Osteoblast (primary cell): ENCODE measurements at regions not wholly inside any gene's neighbourhood (a gene's known extent, or its start where the extent isn't known, plus 50 kb on each side); places are given as distances from the start of the nearest gene placed in this dataset. TPM values are rescaled to one million over a fixed set of nuclear protein-coding genes. Genes with fewer than 3 reads are reported as not detected.

Source experiments
- DNase-seq: peaks from one replicate; pipeline ENCODE4 v3.0.0; 2011; ENCODE audit warnings: low spot score, mixed read lengths; ENCODE audit not compliant: insufficient read length; ENCODE audit errors: missing footprints
- H2AFZ ChIP-seq: 2 replicates; pipeline ENCODE4 v1.6.0; 2011; ENCODE audit warnings: mild to moderate bottlenecking, low read length
- H3K27ac ChIP-seq: 2 replicates; pipeline ENCODE4 v1.5.1; 2011; ENCODE audit warnings: mild to moderate bottlenecking, low read depth, low read length, moderate library complexity
- H3K27me3 ChIP-seq: 2 replicates; pipeline ENCODE4 v1.6.0; 2012; ENCODE audit warnings: mild to moderate bottlenecking, control low read depth, inconsistent platforms, low read length, moderate library complexity; ENCODE audit not compliant: insufficient read depth
- H3K36me3 ChIP-seq: 2 replicates; pipeline ENCODE4 v1.5.1; 2011; ENCODE audit warnings: mild to moderate bottlenecking, low read length, control low read depth, moderate library complexity; ENCODE audit not compliant: insufficient read depth
- H3K4me1 ChIP-seq: 2 replicates; pipeline ENCODE4 v1.5.1; 2011; ENCODE audit warnings: mild to moderate bottlenecking, low read length, control low read depth, moderate library complexity; ENCODE audit not compliant: insufficient read depth
- H3K4me2 ChIP-seq: 2 replicates; pipeline ENCODE4 v1.6.0; 2011; ENCODE audit warnings: mild to moderate bottlenecking, low read length; ENCODE audit not compliant: insufficient read depth
- H3K4me3 ChIP-seq: fragments of 200-600 bp; sonication (generic); 3 replicates; pipeline ENCODE4 v1.5.1; 2012; ENCODE audit warnings: mild to moderate bottlenecking, low read length, inconsistent platforms; ENCODE audit not compliant: insufficient read depth
- H3K79me2 ChIP-seq: 2 replicates; pipeline ENCODE4 v1.6.0; 2012; ENCODE audit warnings: mild to moderate bottlenecking, low read length, control low read depth, inconsistent platforms; ENCODE audit not compliant: insufficient read depth
- H3K9me3 ChIP-seq: 2 replicates; pipeline ENCODE4 v1.5.1; 2011; ENCODE audit warnings: low read depth, low read length, control low read depth
- H4K20me1 ChIP-seq: 2 replicates; pipeline ENCODE4 v1.6.0; 2012; ENCODE audit warnings: mild to moderate bottlenecking, low read length, control low read depth; ENCODE audit not compliant: insufficient read depth
- CTCF ChIP-seq: IDR thresholded peaks from 2 replicates; pipeline ENCODE4 v1.5.1; 2011; ENCODE audit warnings: mild to moderate bottlenecking, low read depth, low read length, moderate library complexity; ENCODE audit errors: extremely low read depth
- small RNA-seq: library from RNA; depleted of rRNA; stranded (forward); fragments of <200 nt; gene quantifications from one replicate; pipeline ENCODE3, GENCODE V24; 2012

GRCh38 chr1:72341661-72342060 lies 59.3 kb upstream of the NEGR1 start:
- no peaks in the 10 kb centered on the region for H3K4me1 ChIP-seq

GRCh38 chr1:72336776-72337175 lies 54.4 kb upstream of the NEGR1 start:
- Histone ChIP-seq H3K27me3 (no peaks in the 10 kb centered on the region), H3K79me2 (no peaks in the 10 kb centered on the region), H3K9me3 (no peaks in the 10 kb centered on the region), H3K27ac (no peak overlapping the region), H3K4me3 (no peak overlapping the region), H3K4me1 (no peaks in the 10 kb centered on the region), H4K20me1 (no peaks in the 10 kb centered on the region), H3K36me3 (no peaks in the 10 kb centered on the region), H2AFZ (no peak overlapping the region), H3K4me2 (no peak overlapping the region)
- no peak for TF ChIP-seq CTCF
- no peak for DNase-seq

More at GRCh38 chr1:72341661-72342060, 59.3 kb upstream of the NEGR1 start:
- no peak overlapping the region for H3K4me3 ChIP-seq
- no peak overlapping the region for H2AFZ ChIP-seq
- no peak overlapping the region for H3K27ac ChIP-seq
- H4K20me1 ChIP-seq, result no peaks in the 10 kb centered on the region
- no peaks in the 10 kb centered on the region for H3K9me3 ChIP-seq
- no peaks in the 10 kb centered on the region for H3K79me2 ChIP-seq
- no peak overlapping the region for H3K4me2 ChIP-seq
- H3K36me3 ChIP-seq, result no peaks in the 10 kb centered on the region
- TF ChIP-seq CTCF, result no peak
- DNase-seq, result no peak
- no peaks in the 10 kb centered on the region for H3K27me3 ChIP-seq

Small RNAs in the stretch of these regions (small RNA-seq; reads per million reads assigned to genes)
- gene RN7SKP19 (not detected), gene RNA5SP50 (0.37 reads per million), gene RNU4ATAC8P (not detected), gene RNU6-1246P (not detected)
